ENCODE measurements at regions not wholly inside any gene's neighbourhood (a gene's known extent, or its start where the extent isn't known, plus 50 kb on each side); places are given as distances from the start of the nearest gene placed in this dataset.
"Not testable (repeated sequence)": the region's sequence is repeated elsewhere in the genome, so short reads cannot be mapped to it uniquely, and the experiment has no call there.

GRCh38 chr6:144955392-144955791 is 670.3 kb downstream of the UTRN start:
- Histone ChIP-seq H3K27ac (no peak overlapping the region), H3K4me1 (no peaks in the 10 kb centered on the region), H3K9me3 (no peaks in the 10 kb centered on the region), H3K27me3 (no peaks in the 10 kb centered on the region), H3K36me3 (ENCODE audit: low read depth, missing control alignments) (no peaks in the 10 kb centered on the region), H3K4me3 (no peak overlapping the region)
- DNase-seq: no peak
- intact Hi-C loops (cut with DNase I; ENCODE audit: low total_unique reads): no loop called here
- TF ChIP-seq POLR2A (IDR thresholded peaks at IDR 0.05) (no peak), CTCF (IDR thresholded peaks at IDR 0.05) (no peak)
- 22 to 44% methylated on average over 2 of the region's 2 CpGs for WGBS, 2 donors

DNA sequence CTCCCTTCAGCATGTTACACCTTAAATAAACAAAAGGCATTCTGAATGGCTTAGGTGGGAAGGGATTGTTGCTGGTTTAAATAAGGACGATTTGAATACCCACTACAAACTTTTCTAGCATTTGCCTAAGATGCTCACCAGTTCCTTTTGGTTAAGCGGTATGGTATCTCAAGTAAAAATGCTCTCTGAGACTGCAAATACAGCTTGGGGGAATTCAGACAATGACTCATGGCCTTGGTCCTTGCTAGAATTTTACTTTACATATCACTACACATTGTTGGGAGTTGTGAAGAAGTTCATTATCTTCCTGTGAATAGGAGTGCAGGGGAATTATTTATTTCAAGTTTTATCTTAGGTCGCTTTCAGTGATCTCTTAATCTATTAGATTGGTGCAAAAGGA is 670.7 kb downstream of the UTRN start:
- no peaks in the 10 kb centered on the region for H3K4me1 ChIP-seq
- H3K27ac ChIP-seq: no peak overlapping the region
- no peaks in the 10 kb centered on the region for H3K27me3 ChIP-seq
- H3K4me3 ChIP-seq: no peak overlapping the region
- DNase-seq: no peak
- H3K9me3 ChIP-seq: no peaks in the 10 kb centered on the region
- no peaks in the 10 kb centered on the region for H3K36me3 ChIP-seq (ENCODE audit: low read depth, missing control alignments)
- TF ChIP-seq CTCF (IDR thresholded peaks at IDR 0.05) (no peak), POLR2A (IDR thresholded peaks at IDR 0.05) (no peak)
- intact Hi-C loops (cut with DNase I; ENCODE audit: low total_unique reads): no loop called here
- 80 to 88% methylated on average over 3 of the region's 3 CpGs for WGBS, 2 donors

- intact Hi-C loops (cut with DNase I; ENCODE audit: low total_unique reads): not testable (repeated sequence)
Observed at GRCh38 chr6:144956697-144957096, 671.6 kb downstream of the UTRN start.

GRCh38 chr6:144957236-144957937 is 672.3 kb downstream of the UTRN start:
- TF ChIP-seq POLR2A (IDR thresholded peaks at IDR 0.05) (no peak), CTCF (IDR thresholded peaks at IDR 0.05) (no peak)
- H3K4me3 ChIP-seq: no peak overlapping the region
- H3K27me3 ChIP-seq: no peaks in the 10 kb centered on the region
- no peaks in the 10 kb centered on the region for H3K9me3 ChIP-seq
- 100% methylated on average over 1 of the region's 1 CpG for WGBS, 2 donors
- DNase-seq: no peak
- H3K27ac ChIP-seq: no peak overlapping the region
- intact Hi-C loops (cut with DNase I; ENCODE audit: low total_unique reads): no loop called here
- no peaks in the 10 kb centered on the region for H3K4me1 ChIP-seq
- no peaks in the 10 kb centered on the region for H3K36me3 ChIP-seq (ENCODE audit: low read depth, missing control alignments)

More at GRCh38 chr6:144956697-144957096, 671.6 kb downstream of the UTRN start:
- H3K4me3 ChIP-seq; H3K27ac ChIP-seq; H3K9me3 ChIP-seq; H3K36me3 ChIP-seq (ENCODE audit: low read depth, missing control alignments); H3K27me3 ChIP-seq; H3K4me1 ChIP-seq; DNase-seq: not testable (repeated sequence)

- H3K27ac ChIP-seq: no peak overlapping the region
- WGBS, 2 donors: 70 to 74% methylated on average over 3 of the region's 3 CpGs
- no peaks in the 10 kb centered on the region for H3K27me3 ChIP-seq
- no peaks in the 10 kb centered on the region for H3K4me1 ChIP-seq
- intact Hi-C loops (cut with DNase I; ENCODE audit: low total_unique reads): no loop called here
- TF ChIP-seq CTCF (IDR thresholded peaks at IDR 0.05) (no peak), POLR2A (IDR thresholded peaks at IDR 0.05) (no peak)
- H3K4me3 ChIP-seq: no peak overlapping the region
- no peaks in the 10 kb centered on the region for H3K9me3 ChIP-seq
- no peaks in the 10 kb centered on the region for H3K36me3 ChIP-seq (ENCODE audit: low read depth, missing control alignments)
- DNase-seq: no peak
Observed at GRCh38 chr6:144969154-144969553, 684.0 kb downstream of the UTRN start.
